Neural progenitor cell (in vitro differentiated cells): ENCODE measurements at regions not wholly inside any gene's neighbourhood (a gene's known extent, or its start where the extent isn't known, plus 50 kb on each side); places are given as distances from the start of the nearest gene placed in this dataset.

ENCODE experiments used
- DNase-seq: peaks from one replicate; pipeline ENCODE4 v3.0.0-alpha.2; 2016; ENCODE audit warnings: low spot score
- H2AFZ ChIP-seq: fragments of 200-600 bp; sonication (generic); replicated peaks from 2 replicates; pipeline ENCODE4 v1.6.1; 2016; ENCODE audit warnings: antibody characterized with exemption
- H3F3A ChIP-seq: fragments of 200-600 bp; sonication (generic); 2 replicates; pipeline ENCODE4 v1.6.1; 2016; ENCODE audit warnings: antibody characterized with exemption, low read depth
- H3K27ac ChIP-seq: fragments of 200-600 bp; sonication (generic); 2 replicates; pipeline ENCODE4 v1.5.1; 2016; ENCODE audit warnings: mild to moderate bottlenecking
- H3K27me3 ChIP-seq: fragments of 200-600 bp; sonication (generic); 2 replicates; pipeline ENCODE4 v1.6.1; 2016; ENCODE audit warnings: mild to moderate bottlenecking, moderate library complexity
- H3K36me3 ChIP-seq: fragments of 200-600 bp; sonication (generic); 2 replicates; pipeline ENCODE4 v1.5.1; 2016
- H3K4me1 ChIP-seq: fragments of 200-600 bp; sonication (generic); 2 replicates; pipeline ENCODE4 v1.6.1; 2016; ENCODE audit warnings: mixed run types
- H3K4me2 ChIP-seq: fragments of 200-600 bp; sonication (generic); 2 replicates; pipeline ENCODE4 v1.6.1; 2016
- H3K4me3 ChIP-seq: fragments of 200-600 bp; sonication (generic); 2 replicates; pipeline ENCODE4 v1.5.1; 2016
- H3K79me2 ChIP-seq: fragments of 200-600 bp; sonication (generic); 2 replicates; pipeline ENCODE4 v1.6.1; 2016; ENCODE audit warnings: low read depth
- H3K9ac ChIP-seq: fragments of 200-600 bp; sonication (generic); 2 replicates; pipeline ENCODE4 v1.6.1; 2016
- H3K9me3 ChIP-seq: fragments of 200-600 bp; sonication (generic); 2 replicates; pipeline ENCODE4 v1.5.1; 2016; ENCODE audit warnings: low read depth
- H4K20me1 ChIP-seq: fragments of 200-600 bp; sonication (generic); 2 replicates; pipeline ENCODE4 v1.6.1; 2016; ENCODE audit warnings: low read depth
- H3K27ac Mint-ChIP-seq: 3 replicates; pipeline ENCODE4 v1.8.0; 2021; ENCODE audit warnings: mixed read lengths
- H3K27me3 Mint-ChIP-seq: 2 replicates; pipeline ENCODE4 v1.8.0; 2022; ENCODE audit warnings: low read depth, mild to moderate bottlenecking, inconsistent platforms, moderate library complexity, mixed read lengths; ENCODE audit not compliant: insufficient read depth
- H3K36me3 Mint-ChIP-seq: 3 replicates; pipeline ENCODE4 v1.8.0; 2021; ENCODE audit warnings: mixed read lengths
- H3K4me1 Mint-ChIP-seq: 3 replicates; pipeline ENCODE4 v1.8.0; 2021; ENCODE audit warnings: mixed read lengths
- H3K4me3 Mint-ChIP-seq: 3 replicates; pipeline ENCODE4 v1.8.0; 2021; ENCODE audit warnings: mild to moderate bottlenecking, moderate library complexity, mixed read lengths
- H3K9me3 Mint-ChIP-seq: 3 replicates; pipeline ENCODE4 v1.8.0; 2020; ENCODE audit warnings: mixed read lengths
- EZH2 ChIP-seq: fragments of 200-600 bp; sonication (generic); IDR thresholded peaks from 2 replicates; pipeline ENCODE4 v1.6.1; 2017; ENCODE audit warnings: antibody characterized with exemption, mild to moderate bottlenecking, moderate library complexity
- EZH2phosphoT487 ChIP-seq: fragments of 200-600 bp; sonication (generic); IDR thresholded peaks from 2 replicates; pipeline ENCODE4 v1.6.1; 2017; ENCODE audit warnings: antibody characterized with exemption
- TF ChIP-seq, protein P1 (sequence below): fragments of 200-600 bp; sonication (generic); IDR thresholded peaks from 2 replicates; pipeline ENCODE4 v1.5.1; 2017; ENCODE audit warnings: antibody characterized with exemption, mild to moderate bottlenecking

DNA sequence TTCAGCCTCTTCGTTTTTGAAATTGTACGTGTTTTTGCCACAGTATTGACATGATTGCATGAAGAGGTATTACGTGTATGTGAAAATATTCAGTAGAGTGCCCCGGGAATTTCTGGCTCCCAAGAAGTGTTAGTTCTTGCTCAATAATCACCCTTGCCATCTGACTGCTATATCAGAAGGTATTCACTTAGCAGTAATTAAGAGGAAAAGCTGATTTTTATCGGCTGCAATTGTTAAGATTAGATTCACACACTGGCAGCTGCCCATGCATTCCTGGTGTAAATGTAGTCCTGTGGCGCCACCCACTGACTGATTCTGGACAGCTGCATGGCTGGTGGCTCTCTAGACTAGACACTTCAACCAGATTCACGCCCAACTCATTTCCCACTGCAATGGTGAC, 440.1 kb upstream of the ADAMTS16 start:
- H3K4me3 Mint-ChIP-seq = no peak overlapping the region
- Histone ChIP-seq H4K20me1 (no peaks in the 10 kb centered on the region), H2AFZ (no peak overlapping the region), H3K4me3 (no peak overlapping the region), H3K4me2 (no peak overlapping the region), H3K9ac (no peak overlapping the region), H3K79me2 (no peaks in the 10 kb centered on the region), H3K4me1 (no peaks in the 10 kb centered on the region), H3K27ac (no peak overlapping the region), H3K36me3 (no peaks in the 10 kb centered on the region), H3K9me3 (no peaks in the 10 kb centered on the region), H3F3A (no peaks in the 10 kb centered on the region), H3K27me3 (no peaks in the 10 kb centered on the region)
- DNase-seq = peak; percentile 85
- TF ChIP-seq, protein P1, sequence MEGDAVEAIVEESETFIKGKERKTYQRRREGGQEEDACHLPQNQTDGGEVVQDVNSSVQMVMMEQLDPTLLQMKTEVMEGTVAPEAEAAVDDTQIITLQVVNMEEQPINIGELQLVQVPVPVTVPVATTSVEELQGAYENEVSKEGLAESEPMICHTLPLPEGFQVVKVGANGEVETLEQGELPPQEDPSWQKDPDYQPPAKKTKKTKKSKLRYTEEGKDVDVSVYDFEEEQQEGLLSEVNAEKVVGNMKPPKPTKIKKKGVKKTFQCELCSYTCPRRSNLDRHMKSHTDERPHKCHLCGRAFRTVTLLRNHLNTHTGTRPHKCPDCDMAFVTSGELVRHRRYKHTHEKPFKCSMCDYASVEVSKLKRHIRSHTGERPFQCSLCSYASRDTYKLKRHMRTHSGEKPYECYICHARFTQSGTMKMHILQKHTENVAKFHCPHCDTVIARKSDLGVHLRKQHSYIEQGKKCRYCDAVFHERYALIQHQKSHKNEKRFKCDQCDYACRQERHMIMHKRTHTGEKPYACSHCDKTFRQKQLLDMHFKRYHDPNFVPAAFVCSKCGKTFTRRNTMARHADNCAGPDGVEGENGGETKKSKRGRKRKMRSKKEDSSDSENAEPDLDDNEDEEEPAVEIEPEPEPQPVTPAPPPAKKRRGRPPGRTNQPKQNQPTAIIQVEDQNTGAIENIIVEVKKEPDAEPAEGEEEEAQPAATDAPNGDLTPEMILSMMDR = peak; percentile 92
- TF ChIP-seq EZH2phosphoT487 = no peak
- H3K36me3 Mint-ChIP-seq = no peaks in the 10 kb centered on the region
- H3K9me3 Mint-ChIP-seq = no peaks in the 10 kb centered on the region
- H3K27me3 Mint-ChIP-seq = peaks cover 2% of the 10 kb centered on the region
- H3K4me1 Mint-ChIP-seq = no peaks in the 10 kb centered on the region
- no peak overlapping the region for H3K27ac Mint-ChIP-seq

DNA sequence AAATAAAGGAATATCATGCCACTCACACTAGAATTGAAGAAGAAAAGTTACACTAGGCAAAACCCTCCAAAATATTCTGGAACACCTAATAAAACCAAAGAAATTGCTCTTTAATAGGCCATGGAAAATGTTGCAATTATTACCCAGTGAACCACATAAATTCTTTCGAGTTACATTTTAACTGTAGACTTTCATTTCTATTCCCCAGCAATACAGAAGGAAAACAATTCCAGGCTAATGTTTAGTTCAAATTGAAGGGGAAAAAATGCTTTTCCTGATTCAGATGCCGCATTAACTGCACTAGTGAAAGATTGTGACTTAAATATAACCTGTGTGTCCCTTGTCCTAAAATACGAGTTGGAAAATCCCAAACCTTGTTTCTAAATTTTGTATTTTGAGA, 439.3 kb upstream of the ADAMTS16 start:
- no peaks in the 10 kb centered on the region for H3K4me1 Mint-ChIP-seq
- no peak for DNase-seq
- Histone ChIP-seq H3K27ac (no peak overlapping the region), H3K4me3 (no peak overlapping the region), H4K20me1 (no peaks in the 10 kb centered on the region), H3K79me2 (no peaks in the 10 kb centered on the region), H3K9ac (no peak overlapping the region), H2AFZ (no peak overlapping the region), H3K36me3 (no peaks in the 10 kb centered on the region), H3K4me1 (no peaks in the 10 kb centered on the region), H3K27me3 (no peaks in the 10 kb centered on the region), H3K4me2 (no peak overlapping the region), H3F3A (no peaks in the 10 kb centered on the region), H3K9me3 (no peaks in the 10 kb centered on the region)
- no peak overlapping the region for H3K27ac Mint-ChIP-seq
- H3K27me3 Mint-ChIP-seq = peaks cover 2% of the 10 kb centered on the region
- H3K4me3 Mint-ChIP-seq = no peak overlapping the region
- TF ChIP-seq, protein P1 = no peak
- TF ChIP-seq EZH2 (no peak), EZH2phosphoT487 (no peak)
- no peaks in the 10 kb centered on the region for H3K36me3 Mint-ChIP-seq
- H3K9me3 Mint-ChIP-seq = no peaks in the 10 kb centered on the region

DNA sequence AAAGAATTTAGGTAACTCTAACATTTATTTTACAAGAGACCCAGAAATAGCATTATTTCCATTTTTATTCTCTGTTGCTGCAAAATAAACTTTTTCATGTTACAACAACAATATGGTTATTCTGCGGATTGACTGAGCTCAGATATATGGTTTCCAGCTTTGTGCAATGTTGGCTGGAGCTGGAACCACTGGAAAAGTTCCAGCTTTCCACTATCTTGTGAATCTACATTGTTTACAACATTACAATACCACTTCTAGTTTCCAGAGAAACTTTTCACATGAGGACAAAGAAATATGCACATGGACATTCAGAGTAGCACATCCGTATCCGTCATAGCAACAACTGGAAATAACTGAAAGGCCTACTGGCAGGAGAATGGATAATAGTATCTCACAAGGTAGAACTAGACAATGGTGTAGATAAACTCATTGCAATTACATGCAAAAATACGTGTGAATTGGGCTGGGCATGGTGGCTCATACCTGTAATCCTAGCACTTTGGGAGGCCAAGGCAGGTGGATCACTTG, 436.1 kb upstream of the ADAMTS16 start:
- no peaks in the 10 kb centered on the region for H3F3A ChIP-seq
- H3K4me3 ChIP-seq = no peak overlapping the region
- DNase-seq = no peak
- no peaks in the 10 kb centered on the region for H3K79me2 ChIP-seq
- no peaks in the 10 kb centered on the region for H3K4me1 Mint-ChIP-seq
- H3K4me3 Mint-ChIP-seq = no peak overlapping the region
- no peak overlapping the region for H2AFZ ChIP-seq
- no peaks in the 10 kb centered on the region for H3K4me1 ChIP-seq
- H3K27ac Mint-ChIP-seq = no peak overlapping the region
- no peaks in the 10 kb centered on the region for H3K27me3 Mint-ChIP-seq
- H4K20me1 ChIP-seq = no peaks in the 10 kb centered on the region
- H3K9ac ChIP-seq = no peak overlapping the region
- no peak overlapping the region for H3K27ac ChIP-seq
- no peak overlapping the region for H3K4me2 ChIP-seq
- no peaks in the 10 kb centered on the region for H3K9me3 ChIP-seq
- no peaks in the 10 kb centered on the region for H3K36me3 ChIP-seq
- no peaks in the 10 kb centered on the region for H3K27me3 ChIP-seq
- H3K9me3 Mint-ChIP-seq = no peaks in the 10 kb centered on the region
- TF ChIP-seq, protein P1 = no peak
- no peak for TF ChIP-seq EZH2
- no peak for TF ChIP-seq EZH2phosphoT487
- H3K36me3 Mint-ChIP-seq = no peaks in the 10 kb centered on the region
